GM18909 (cell line): ENCODE measurements at regions not wholly inside any gene's neighbourhood (a gene's known extent, or its start where the extent isn't known, plus 50 kb on each side); places are given as distances from the start of the nearest gene placed in this dataset.
"Not testable (repeated sequence)": the region's sequence is repeated elsewhere in the genome, so short reads cannot be mapped to it uniquely, and the experiment has no call there.

Experiments
- ATAC-seq: cut with Tn5 transposase; IDR thresholded peaks from one replicate; pipeline ENCODE4 v1.9.1; 2021; ENCODE audit warnings: mild to moderate bottlenecking; ENCODE audit not compliant: unreplicated experiment, poor library complexity

GRCh38 chr7:68865351-68866199, 732.7 kb upstream of the AUTS2 start:
- no peak for ATAC-seq

GRCh38 chr7:68866200-68866570, 732.1 kb upstream of the AUTS2 start:
- ATAC-seq = no peak

- ATAC-seq = not testable (repeated sequence)
These were observed 731.6 kb upstream of the AUTS2 start for GRCh38 chr7:68866721-68867120.

GRCh38 chr7:68868978-68869377, 729.3 kb upstream of the AUTS2 start:
- no peak for ATAC-seq

- no peak for ATAC-seq
These were observed 724.7 kb upstream of the AUTS2 start for GRCh38 chr7:68873616-68874015.

GRCh38 chr7:68875857-68876256, 722.4 kb upstream of the AUTS2 start:
- no peak for ATAC-seq

GRCh38 chr7:68887116-68887515, 711.2 kb upstream of the AUTS2 start:
- ATAC-seq = not testable (repeated sequence)

GRCh38 chr7:68888971-68889385, 709.3 kb upstream of the AUTS2 start:
- no peak for ATAC-seq

GRCh38 chr7:68892236-68892635, 706.0 kb upstream of the AUTS2 start:
- no peak for ATAC-seq

- ATAC-seq = no peak
These were observed 704.9 kb upstream of the AUTS2 start for GRCh38 chr7:68893411-68893810.

- ATAC-seq = not testable (repeated sequence)
These were observed 699.1 kb upstream of the AUTS2 start for GRCh38 chr7:68899156-68899555.

- ATAC-seq = no peak
These were observed 698.2 kb upstream of the AUTS2 start for GRCh38 chr7:68900096-68900495.

GRCh38 chr7:68904630-68905029, 693.6 kb upstream of the AUTS2 start:
- ATAC-seq = no peak

GRCh38 chr7:68911754-68912153, 686.5 kb upstream of the AUTS2 start:
- ATAC-seq = no peak

- ATAC-seq = no peak
These were observed 684.3 kb upstream of the AUTS2 start for GRCh38 chr7:68914006-68914405.

GRCh38 chr7:68917041-68917651, 681.1 kb upstream of the AUTS2 start:
- no peak for ATAC-seq

GRCh38 chr7:68918621-68919020, 679.7 kb upstream of the AUTS2 start:
- no peak for ATAC-seq

GRCh38 chr7:68922850-68923249, 675.4 kb upstream of the AUTS2 start:
- no peak for ATAC-seq

GRCh38 chr7:68925241-68925640, 673.0 kb upstream of the AUTS2 start:
- no peak for ATAC-seq

- ATAC-seq = no peak
These were observed 668.5 kb upstream of the AUTS2 start for GRCh38 chr7:68929781-68930261.

GRCh38 chr7:68936471-68937035, 661.7 kb upstream of the AUTS2 start:
- ATAC-seq = no peak
